K562 (cell line): ENCODE measurements at regions not wholly inside any gene's neighbourhood (a gene's known extent, or its start where the extent isn't known, plus 50 kb on each side); places are given as distances from the start of the nearest gene placed in this dataset.

Experiments used
- ATAC-seq: fragments of 200-7000 bp; cut with Tn5 transposase; 3 replicates; pipeline ENCODE4 v1.9.1; 2020; ENCODE audit warnings: moderate library complexity
- BruUV-seq: library from RNA; stranded (reverse); fragments of 400-500 nt; replicated peaks from 2 replicates; lab custom pipeline; 2021; lab: Mats Ljungman, UMichigan
- CTCF ChIA-PET: fragments of 300-600 bp; formaldehyde crosslinking; extraction: SDS; loops from one replicate; lab custom pipeline; 2021; ENCODE audit warnings: low intra/inter-chr PET ratio; lab: Yijun Ruan, JAX
- POLR2A ChIA-PET: fragments of 300-600, 350-650 bp; sonication (Branson Sonifier 250); formaldehyde crosslinking; extraction: SDS; loops from one replicate; lab custom pipeline; 2021; ENCODE audit warnings: antibody characterized with exemption, inconsistent platforms; lab: Yijun Ruan, JAX
- DNase-seq, 4 experiments: peaks; one replicate each; pipeline versions ENCODE4 v3.0.0 to v3.0.0-alpha.2; 2011 to 2018; ENCODE audit warnings: low spot score in 3 of 4, mixed read lengths in 3 of 4; ENCODE audit errors: extremely low read depth in 1 of 4
- FAIRE-seq: peaks from 2 replicates; lab custom pipeline; 2011; peaks lifted over from hg19 to GRCh38; lab: Jason Lieb, UNC
- H2AFZ ChIP-seq: 2 replicates; pipeline ENCODE4 v1.6.0; 2011; ENCODE audit warnings: low read depth, low read length, control low read depth, inconsistent platforms
- H3K27ac ChIP-seq: fragments of 200-600 bp; 3 replicates; pipeline ENCODE4 v1.8.0; 2011; ENCODE audit warnings: low read depth, mild to moderate bottlenecking, control low read depth, inconsistent platforms, low read length, moderate library complexity, mixed read lengths; ENCODE audit errors: extremely low read depth
- H3K27me3 ChIP-seq, 2 experiments: fragments of 300-600 bp in 1 of 2; 2 replicates in 1 of 2; 3 replicates in 1 of 2; pipeline versions ENCODE4 v1.6.0 to v1.8.0; 2011; ENCODE audit warnings: inconsistent platforms in 2 of 2, low read length in 2 of 2, mild to moderate bottlenecking in 1 of 2, mixed read lengths in 1 of 2, moderate library complexity in 1 of 2; ENCODE audit not compliant: control insufficient read depth in 2 of 2, insufficient read depth in 2 of 2
- H3K36me3 ChIP-seq: fragments of 300-600 bp; 3 replicates; pipeline ENCODE4 v1.8.0; 2011; ENCODE audit warnings: mild to moderate bottlenecking, low read length, inconsistent platforms; ENCODE audit not compliant: control insufficient read depth, insufficient read depth
- H3K4me1 ChIP-seq, 2 experiments: fragments of 200-600 bp in 1 of 2; replicated peaks in 1 of 2; 2 replicates in 1 of 2; 3 replicates in 1 of 2; pipeline versions ENCODE4 v1.5.1 to v1.8.0; 2011; ENCODE audit warnings: inconsistent platforms in 2 of 2, low read length in 2 of 2, mild to moderate bottlenecking in 1 of 2, mixed read lengths in 1 of 2, moderate library complexity in 1 of 2; ENCODE audit not compliant: control insufficient read depth in 2 of 2, insufficient read depth in 2 of 2
- H3K4me2 ChIP-seq: 2 replicates; pipeline ENCODE4 v1.6.1; 2011; ENCODE audit warnings: low read length, control low read depth, inconsistent platforms, mixed read lengths; ENCODE audit not compliant: insufficient read depth
- H3K4me3 ChIP-seq: fragments of 200-600 bp; sonication (generic), shearing (Covaris generic); 2 replicates; pipeline ENCODE4 v1.5.1; 2016; ENCODE audit warnings: control low read depth, inconsistent platforms
- H3K79me2 ChIP-seq: fragments of 200-600 bp; 3 replicates; pipeline ENCODE4 v1.8.0; 2011; ENCODE audit warnings: low read length, inconsistent platforms; ENCODE audit not compliant: control insufficient read depth, insufficient read depth
- H3K9ac ChIP-seq, 2 experiments: 2 replicates each; pipeline versions ENCODE4 v1.6.0 to v1.6.1; 2011; ENCODE audit warnings: low read depth in 2 of 2, low read length in 2 of 2, control low read depth in 1 of 2, inconsistent platforms in 1 of 2, mild to moderate bottlenecking in 1 of 2, mixed read lengths in 1 of 2; ENCODE audit not compliant: insufficient read depth in 1 of 2
- H3K9me1 ChIP-seq: one replicate; pipeline ENCODE4 v1.6.0; 2011; ENCODE audit warnings: inconsistent platforms, mild to moderate bottlenecking, low read length, moderate library complexity; ENCODE audit not compliant: control insufficient read depth, insufficient read depth
- H3K9me3 ChIP-seq: replicated peaks from 2 replicates; pipeline ENCODE4 v1.5.1; 2011; ENCODE audit warnings: low read depth, low read length, inconsistent platforms; ENCODE audit not compliant: control insufficient read depth, insufficient read depth
- H4K20me1 ChIP-seq: replicated peaks from 2 replicates; pipeline ENCODE4 v1.6.1; 2011; ENCODE audit warnings: low read length, inconsistent platforms, mixed read lengths; ENCODE audit not compliant: control insufficient read depth, insufficient read depth
- CBX5 ChIP-seq: IDR thresholded peaks from 2 replicates; pipeline ENCODE4 v1.6.1; 2014; ENCODE audit warnings: low read depth, borderline replicate concordance
- CCNT2 ChIP-seq: IDR thresholded peaks from 2 replicates; pipeline ENCODE4 v1.6.1; 2011; ENCODE audit warnings: borderline replicate concordance, low read depth, mild to moderate bottlenecking, moderate library complexity, mixed read lengths, low read length; ENCODE audit not compliant: insufficient read length; ENCODE audit errors: extremely low read depth
- MCM2 ChIP-seq: fragments of 450-650 bp; IDR thresholded peaks from 2 replicates; pipeline ENCODE4 v1.6.1; 2017; ENCODE audit warnings: low read depth, mild to moderate bottlenecking
- MITF ChIP-seq: IDR thresholded peaks from 2 replicates; pipeline ENCODE4 v1.6.1; 2014; ENCODE audit warnings: antibody characterized with exemption
- NONO ChIP-seq, 2 experiments: fragments of 200-400 bp in 1 of 2; fragments of 450-650 bp in 1 of 2; formaldehyde crosslinking in 1 of 2; IDR thresholded peaks; 2 replicates each; pipeline ENCODE4 v1.6.1; 2017; ENCODE audit warnings: low read depth in 2 of 2, mild to moderate bottlenecking in 2 of 2, moderate library complexity in 2 of 2, low read length in 1 of 2
- PREB ChIP-seq: sonication (generic); formaldehyde crosslinking; IDR thresholded peaks from 2 replicates; pipeline ENCODE4 v1.8.1; 2023; ENCODE audit warnings: mild to moderate bottlenecking, missing genetic modification reagents
- RBM14 ChIP-seq: fragments of 200-400 bp; formaldehyde crosslinking; IDR thresholded peaks from 2 replicates; pipeline ENCODE4 v1.6.1; 2018; ENCODE audit warnings: low read depth, mild to moderate bottlenecking, low read length, moderate library complexity, borderline replicate concordance; ENCODE audit not compliant: insufficient read depth
- SAFB ChIP-seq: fragments of 200-400 bp; formaldehyde crosslinking; IDR thresholded peaks from 2 replicates; pipeline ENCODE4 v1.6.1; 2017; ENCODE audit warnings: low read depth, low read length, borderline replicate concordance
- SMAD2 ChIP-seq: fragments of 150-350 bp; IDR thresholded peaks from 2 replicates; pipeline ENCODE4 v1.6.1; 2014; ENCODE audit warnings: low read depth, mild to moderate bottlenecking, low read length
- TFE3 ChIP-seq: fragments of 450-650 bp; formaldehyde crosslinking; IDR thresholded peaks from 2 replicates; pipeline ENCODE4 v1.4.0; 2020; ENCODE audit warnings: mild to moderate bottlenecking, mixed read lengths
- THAP7 ChIP-seq: fragments of 250-450 bp; sonication (Bioruptor Pico); IDR thresholded peaks from 2 replicates; pipeline ENCODE4 v1.5.0; 2021
- ZNF133 ChIP-seq: fragments of 250-450 bp; sonication (Bioruptor Pico); IDR thresholded peaks from 2 replicates; pipeline ENCODE4 v1.4.0; 2020; ENCODE audit warnings: mild to moderate bottlenecking
- ZNF212 ChIP-seq: fragments of 450-650 bp; formaldehyde crosslinking; IDR thresholded peaks from 2 replicates; pipeline ENCODE4 v1.4.0; 2020; ENCODE audit warnings: mild to moderate bottlenecking
- WGBS: fragments of 100-300 bp; shearing (Covaris generic); methylation state at CpG from one replicate; pipeline ENCODE4 v1.1.6; 2016; ENCODE audit warnings: low coverage, mixed read lengths; ENCODE audit not compliant: insufficient coverage; ENCODE audit errors: missing lambda C conversion rate; 5-methylcytosine and 5-hydroxymethylcytosine counted together
- in situ Hi-C: fragments of 300-500 bp; cut with MboI; formaldehyde crosslinking; loops from 4 replicates; pipeline ENCODE4 v1.15.0; 2018; ENCODE audit warnings: inconsistent platforms, mixed read lengths
- intact Hi-C: fragments of 100-400 bp; cut with micrococcal nuclease; formaldehyde crosslinking; loops from 2 replicates; pipeline ENCODE4 v1.14.2; 2022
- TF ChIP-seq, protein P1 (sequence below): sonication (generic); formaldehyde crosslinking; IDR thresholded peaks from 2 replicates; pipeline ENCODE4 v1.8.1; 2022; ENCODE audit warnings: missing genetic modification reagents
- TF ChIP-seq, protein P2 (sequence below): IDR thresholded peaks from 2 replicates; pipeline ENCODE4 v1.6.1; 2011; ENCODE audit not compliant: insufficient read length; ENCODE audit errors: extremely low read depth

DNA sequence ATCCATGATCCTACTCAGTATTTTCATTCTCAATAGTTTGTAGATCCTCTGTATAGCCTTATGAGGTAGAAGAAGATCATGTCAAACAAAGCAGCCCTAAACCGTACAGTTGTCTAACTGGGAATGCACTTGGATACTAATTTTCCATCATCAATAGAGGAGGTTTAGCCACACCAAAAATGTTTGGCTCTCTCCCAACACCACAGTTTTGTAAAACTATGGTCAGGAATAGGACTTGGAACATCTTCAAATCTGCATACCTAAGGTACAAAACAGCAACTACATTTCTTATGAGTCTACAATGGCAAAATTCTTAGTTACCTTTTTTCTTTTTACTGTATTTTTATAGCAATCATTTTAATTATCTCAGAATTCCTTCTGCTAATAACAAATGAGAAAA is 1001.6 kb downstream of the ROBO2 start (continued):
- TF ChIP-seq CCNT2 (no peak), SAFB (no peak), NONO (IDR thresholded peaks at IDR 0.05; ENCODE audit: low read depth in 2 of 2, low read length in 1 of 2) (no peak)
- TF ChIP-seq, protein P1, sequence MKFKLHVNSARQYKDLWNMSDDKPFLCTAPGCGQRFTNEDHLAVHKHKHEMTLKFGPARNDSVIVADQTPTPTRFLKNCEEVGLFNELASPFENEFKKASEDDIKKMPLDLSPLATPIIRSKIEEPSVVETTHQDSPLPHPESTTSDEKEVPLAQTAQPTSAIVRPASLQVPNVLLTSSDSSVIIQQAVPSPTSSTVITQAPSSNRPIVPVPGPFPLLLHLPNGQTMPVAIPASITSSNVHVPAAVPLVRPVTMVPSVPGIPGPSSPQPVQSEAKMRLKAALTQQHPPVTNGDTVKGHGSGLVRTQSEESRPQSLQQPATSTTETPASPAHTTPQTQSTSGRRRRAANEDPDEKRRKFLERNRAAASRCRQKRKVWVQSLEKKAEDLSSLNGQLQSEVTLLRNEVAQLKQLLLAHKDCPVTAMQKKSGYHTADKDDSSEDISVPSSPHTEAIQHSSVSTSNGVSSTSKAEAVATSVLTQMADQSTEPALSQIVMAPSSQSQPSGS (CRISPR knock-in tag) = no peak

GRCh38 chr3:78046566-78046965 is 1006.7 kb downstream of the ROBO2 start:
- H3K4me2 ChIP-seq = no peak overlapping the region
- ChIA-PET CTCF (no interaction called here), POLR2A (no interaction called here)
- H3K79me2 ChIP-seq = no peaks in the 10 kb centered on the region
- WGBS = 0% methylated on average over 6 of the region's 6 CpGs
- no peaks in the 10 kb centered on the region for H3K4me1 ChIP-seq
- ATAC-seq (no peak), DNase-seq (no peak), FAIRE-seq (no peak)
- no peak overlapping the region for H2AFZ ChIP-seq
- H3K9ac ChIP-seq = no peak overlapping the region
- no TSS peak for BruUV-seq
- intact Hi-C loops = no loop called here
- H3K27me3 ChIP-seq = no peaks in the 10 kb centered on the region
- in situ Hi-C loops = no loop called here
- H3K36me3 ChIP-seq = no peaks in the 10 kb centered on the region
- no peak overlapping the region for H3K4me3 ChIP-seq
- no peak overlapping the region for H3K27ac ChIP-seq
- H3K9me1 ChIP-seq = no peaks in the 10 kb centered on the region
- H3K9me3 ChIP-seq = no peaks in the 10 kb centered on the region
- H4K20me1 ChIP-seq = no peaks in the 10 kb centered on the region
- TF ChIP-seq MITF = no peak
- no peak for TF ChIP-seq ZNF212 (CRISPR knock-in tag)
- no peak for TF ChIP-seq ZNF133
- TF ChIP-seq SMAD2 = no peak
- TF ChIP-seq, protein P2, sequence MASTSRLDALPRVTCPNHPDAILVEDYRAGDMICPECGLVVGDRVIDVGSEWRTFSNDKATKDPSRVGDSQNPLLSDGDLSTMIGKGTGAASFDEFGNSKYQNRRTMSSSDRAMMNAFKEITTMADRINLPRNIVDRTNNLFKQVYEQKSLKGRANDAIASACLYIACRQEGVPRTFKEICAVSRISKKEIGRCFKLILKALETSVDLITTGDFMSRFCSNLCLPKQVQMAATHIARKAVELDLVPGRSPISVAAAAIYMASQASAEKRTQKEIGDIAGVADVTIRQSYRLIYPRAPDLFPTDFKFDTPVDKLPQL = no peak
- TF ChIP-seq TFE3 (CRISPR knock-in tag) = no peak
- no peak for TF ChIP-seq THAP7
- TF ChIP-seq RBM14 = no peak
- no peak for TF ChIP-seq CBX5
- TF ChIP-seq MCM2 = no peak
- no peak for TF ChIP-seq PREB (CRISPR knock-in tag)
